ENCODE measurements at regions not wholly inside any gene's neighbourhood (a gene's known extent, or its start where the extent isn't known, plus 50 kb on each side); places are given as distances from the start of the nearest gene placed in this dataset.
"Not testable (repeated sequence)": the region's sequence is repeated elsewhere in the genome, so short reads cannot be mapped to it uniquely, and the experiment has no call there.

GRCh38 chr16:51239196-51239595, 88.1 kb upstream of the SALL1 start:
- no peak overlapping the region for H3K27ac ChIP-seq
- TF ChIP-seq CTCF (IDR thresholded peaks at IDR 0.05) (no peak), ZFX (IDR thresholded peaks at IDR 0.05; ENCODE audit: borderline replicate concordance) (no peak)

GRCh38 chr16:51237861-51238378, 86.8 kb upstream of the SALL1 start:
- no peak overlapping the region for H3K27ac ChIP-seq
- TF ChIP-seq ZFX (IDR thresholded peaks at IDR 0.05; ENCODE audit: borderline replicate concordance) (no peak), CTCF (IDR thresholded peaks at IDR 0.05) (no peak)

GRCh38 chr16:51237207-51237606, 86.1 kb upstream of the SALL1 start:
- no peak for TF ChIP-seq ZFX (IDR thresholded peaks at IDR 0.05; ENCODE audit: borderline replicate concordance)
- TF ChIP-seq CTCF (IDR thresholded peaks at IDR 0.05), result no peak
- H3K27ac ChIP-seq, result no peak overlapping the region

- TF ChIP-seq CTCF (IDR thresholded peaks at IDR 0.05) (no peak), ZFX (IDR thresholded peaks at IDR 0.05; ENCODE audit: borderline replicate concordance) (no peak)
- H3K27ac ChIP-seq, result no peak overlapping the region
Observed at GRCh38 chr16:51236583-51236982, 85.5 kb upstream of the SALL1 start.

GRCh38 chr16:51231702-51232101, 80.6 kb upstream of the SALL1 start:
- TF ChIP-seq ZFX (IDR thresholded peaks at IDR 0.05; ENCODE audit: borderline replicate concordance), result no peak
- no peak for TF ChIP-seq CTCF (IDR thresholded peaks at IDR 0.05)
- H3K27ac ChIP-seq, result no peak overlapping the region

GRCh38 chr16:51230035-51230434, 79.0 kb upstream of the SALL1 start:
- not testable (repeated sequence) for H3K27ac ChIP-seq

GRCh38 chr16:51228097-51228659, 77.1 kb upstream of the SALL1 start:
- TF ChIP-seq ZFX (IDR thresholded peaks at IDR 0.05; ENCODE audit: borderline replicate concordance) (no peak), CTCF (IDR thresholded peaks at IDR 0.05) (no peak)
- H3K27ac ChIP-seq, result no peak overlapping the region

GRCh38 chr16:51225878-51226277, 74.8 kb upstream of the SALL1 start:
- no peak for TF ChIP-seq CTCF (IDR thresholded peaks at IDR 0.05)
- TF ChIP-seq ZFX (IDR thresholded peaks at IDR 0.05; ENCODE audit: borderline replicate concordance), result no peak
- H3K27ac ChIP-seq, result no peak overlapping the region
